HG02973 (cell line): ENCODE measurements at regions not wholly inside any gene's neighbourhood (a gene's known extent, or its start where the extent isn't known, plus 50 kb on each side); places are given as distances from the start of the nearest gene placed in this dataset.
A peak's percentile ranks its signal among the peaks of the same experiment; 100 is the strongest.

Source experiments
- ATAC-seq: cut with Tn5 transposase; IDR thresholded peaks from one replicate; pipeline ENCODE4 v1.9.1; 2021; ENCODE audit warnings: moderate library complexity; ENCODE audit not compliant: unreplicated experiment

DNA sequence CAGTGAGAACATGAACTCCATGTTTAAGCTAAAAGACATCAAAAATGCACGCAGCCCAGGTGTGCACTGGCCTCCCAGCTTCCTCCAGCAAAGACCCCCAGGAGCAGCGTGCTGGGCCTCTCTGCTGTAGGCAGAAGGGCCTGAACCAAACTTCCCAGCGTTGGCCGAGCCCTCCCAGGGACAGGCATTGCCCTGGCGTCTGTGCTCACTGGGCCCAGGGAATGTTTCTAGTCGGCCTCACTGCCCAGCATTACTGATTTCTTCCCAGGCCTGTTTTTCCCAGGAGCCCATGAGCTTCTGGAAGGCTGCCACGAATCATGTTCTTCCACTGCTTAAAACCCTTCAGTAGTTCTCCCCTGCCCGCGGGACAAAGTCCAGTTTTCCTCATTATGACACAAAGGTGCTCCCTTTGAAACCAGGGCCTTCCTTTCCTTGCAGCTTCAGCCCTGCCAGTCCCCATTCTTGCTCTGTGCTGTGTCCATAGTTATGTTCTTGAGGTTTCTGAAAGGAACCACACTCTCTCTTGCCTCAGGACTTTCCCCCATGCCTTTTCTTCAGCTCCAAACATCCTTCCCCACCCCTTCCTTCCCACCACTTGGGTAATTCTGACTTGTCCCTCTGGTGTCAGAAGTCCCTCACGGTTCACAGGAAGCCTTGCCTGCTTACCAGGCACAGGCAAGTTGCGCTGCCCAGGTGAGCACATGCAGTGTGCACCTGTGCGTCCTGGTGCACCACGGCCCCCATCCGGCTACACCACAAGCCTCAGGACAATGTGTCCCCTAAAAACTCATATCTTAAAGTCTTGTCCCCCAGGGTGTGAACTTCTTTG lies 93.4 kb upstream of the ENPP6 start:
- ATAC-seq = no peak

DNA sequence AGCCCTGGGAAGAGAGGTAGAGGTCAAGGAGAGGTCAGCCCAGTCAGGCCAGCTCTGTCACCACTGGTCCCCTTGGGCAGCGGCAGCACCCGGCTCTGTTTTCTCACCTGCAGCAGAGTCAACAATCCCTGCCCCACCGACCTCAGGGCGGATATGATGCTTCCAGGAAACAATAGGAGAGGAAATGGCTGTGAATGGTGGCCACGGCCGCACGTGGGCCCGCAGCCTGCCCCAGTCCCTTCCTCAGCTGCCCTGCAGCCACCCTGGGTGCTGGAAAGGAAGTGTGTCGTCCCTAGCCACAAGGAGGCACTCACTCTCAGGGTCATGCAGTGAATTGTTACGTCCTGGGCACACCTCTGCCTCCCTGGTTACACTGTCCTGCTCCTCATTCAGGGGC lies 92.5 kb upstream of the ENPP6 start:
- no peak for ATAC-seq

GRCh38 chr4:184309241-184310170 lies 91.8 kb upstream of the ENPP6 start:
- ATAC-seq = no peak

DNA sequence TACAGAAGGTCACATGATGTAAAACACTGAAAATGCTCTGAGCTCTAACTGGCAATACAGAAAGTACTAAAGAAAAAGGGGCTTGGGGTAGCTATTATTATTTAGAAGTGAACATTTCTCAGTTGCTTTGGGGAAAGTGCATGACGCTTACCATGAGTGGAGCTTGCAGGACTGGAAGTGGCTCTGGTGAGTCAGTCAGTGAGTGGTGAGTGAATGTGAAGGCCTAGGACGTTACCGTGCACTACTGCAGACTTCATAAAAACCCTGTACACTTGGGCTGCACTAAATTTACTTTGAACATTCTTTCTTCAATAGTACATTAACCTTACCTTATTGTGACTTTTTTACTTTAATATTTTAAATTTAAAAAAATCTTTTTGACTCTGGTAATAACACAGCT lies 89.3 kb upstream of the ENPP6 start:
- no peak for ATAC-seq

DNA sequence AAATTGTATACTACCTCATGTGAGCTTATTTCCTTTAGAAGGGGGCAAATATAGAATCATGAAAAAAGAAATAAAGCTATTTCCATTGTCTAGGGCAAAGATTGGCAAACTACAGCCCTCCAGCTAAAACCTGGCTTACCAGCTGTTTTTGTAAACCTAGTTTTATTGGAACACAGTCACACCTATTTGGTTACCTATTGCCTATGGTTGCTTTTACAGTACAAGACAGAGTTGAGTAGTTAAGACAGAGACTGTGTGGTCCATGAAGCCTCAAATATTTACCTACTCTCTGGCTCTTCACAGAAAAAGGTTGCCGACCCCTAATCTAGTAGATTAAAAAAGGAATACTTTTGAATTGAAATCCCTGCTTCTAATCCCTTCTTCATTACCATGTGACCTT lies 88.8 kb upstream of the ENPP6 start:
- ATAC-seq = no peak

GRCh38 chr4:184300816-184301215 lies 83.1 kb upstream of the ENPP6 start:
- ATAC-seq = no peak

DNA sequence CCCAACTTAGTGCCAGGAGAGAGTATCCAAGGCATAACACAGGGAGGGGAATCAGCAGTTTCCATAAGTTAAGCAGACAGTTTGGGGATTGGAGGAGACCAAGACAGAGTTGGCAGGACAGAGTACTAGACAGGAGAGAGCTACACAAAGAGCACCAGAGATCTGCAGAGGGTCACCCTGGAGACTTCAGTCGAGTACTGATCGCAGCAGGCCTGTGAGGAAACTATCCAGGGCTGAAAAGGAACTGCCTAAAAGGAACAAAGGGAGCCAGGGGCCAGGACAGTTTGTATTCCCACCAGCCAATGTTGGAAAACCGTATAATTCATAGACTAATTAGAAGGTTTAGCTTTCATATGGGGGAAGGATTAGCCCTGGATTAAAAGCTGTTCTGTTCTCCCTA lies 80.6 kb upstream of the ENPP6 start:
- ATAC-seq = no peak

- no peak for ATAC-seq
Observed at GRCh38 chr4:184295206-184295605, 77.5 kb upstream of the ENPP6 start.

DNA sequence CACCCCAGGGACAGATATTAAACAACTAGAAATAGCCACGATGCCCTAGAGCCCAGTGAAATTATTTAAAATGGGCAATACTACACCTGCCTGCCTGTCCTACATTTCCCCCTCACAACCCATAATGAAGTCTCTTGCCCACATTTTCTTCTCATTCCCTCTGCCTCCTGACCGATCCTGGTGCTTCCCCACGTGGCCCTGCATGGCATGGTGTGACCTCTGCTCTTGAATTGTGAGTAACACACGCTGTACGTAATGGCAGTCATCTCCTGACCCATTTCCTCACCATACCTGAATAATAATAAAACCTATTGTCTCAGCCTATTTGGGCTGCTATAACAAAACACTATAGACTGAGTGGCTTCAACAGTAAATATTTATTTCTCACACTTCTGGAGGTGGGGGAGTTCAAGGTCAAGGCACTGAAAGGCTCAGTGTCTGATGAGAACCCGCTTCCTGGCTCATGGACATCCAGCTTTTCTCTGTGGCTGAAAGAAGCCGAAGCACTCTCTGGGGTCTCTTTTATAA lies 77.0 kb upstream of the ENPP6 start:
- no peak for ATAC-seq

GRCh38 chr4:184293552-184293951 lies 75.9 kb upstream of the ENPP6 start:
- ATAC-seq = no peak

DNA sequence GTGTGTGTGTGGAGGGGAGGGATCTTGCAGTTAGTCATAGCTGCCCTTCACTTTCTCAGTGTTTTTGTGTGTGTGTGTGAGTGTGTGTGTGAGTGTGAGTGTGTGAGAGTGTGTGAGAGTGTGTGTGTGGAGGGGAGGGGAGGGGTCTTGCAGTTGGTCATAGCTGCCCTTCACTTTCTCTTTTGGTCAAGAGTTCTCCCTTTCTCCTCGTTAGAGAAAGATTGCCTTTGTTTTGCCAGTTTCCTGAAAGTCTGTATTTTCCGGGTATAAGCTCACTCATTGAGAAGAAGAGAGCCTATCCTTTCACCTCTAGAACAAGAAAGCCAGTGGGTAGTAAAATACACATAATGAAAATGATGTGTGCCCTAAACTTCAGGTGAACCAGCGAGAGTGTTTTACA lies 75.2 kb upstream of the ENPP6 start:
- ATAC-seq = no peak

DNA sequence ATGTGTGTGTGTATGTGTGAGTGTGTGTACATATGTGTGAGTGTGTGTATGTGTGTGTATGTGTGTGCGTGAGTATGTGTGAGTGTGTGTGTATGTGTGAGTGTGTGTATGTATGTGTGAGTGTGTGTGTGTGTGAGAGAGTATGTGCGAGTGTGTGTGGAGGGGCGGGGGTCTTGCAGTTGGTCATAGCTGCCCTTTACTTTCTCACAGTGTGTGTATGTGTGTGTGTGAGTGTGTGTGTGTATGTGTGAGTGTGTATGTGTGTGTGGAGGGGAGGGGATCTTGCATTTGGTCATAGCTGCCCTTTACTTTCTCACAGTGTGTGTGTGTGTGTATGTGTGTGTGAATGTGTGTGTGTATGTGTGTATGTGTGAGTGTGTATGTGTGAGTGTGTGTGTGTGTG lies 74.8 kb upstream of the ENPP6 start:
- no peak for ATAC-seq

GRCh38 chr4:184289179-184289535 lies 71.5 kb upstream of the ENPP6 start:
- no peak for ATAC-seq

GRCh38 chr4:184288451-184289178 lies 70.9 kb upstream of the ENPP6 start:
- peak; percentile 55 for ATAC-seq

DNA sequence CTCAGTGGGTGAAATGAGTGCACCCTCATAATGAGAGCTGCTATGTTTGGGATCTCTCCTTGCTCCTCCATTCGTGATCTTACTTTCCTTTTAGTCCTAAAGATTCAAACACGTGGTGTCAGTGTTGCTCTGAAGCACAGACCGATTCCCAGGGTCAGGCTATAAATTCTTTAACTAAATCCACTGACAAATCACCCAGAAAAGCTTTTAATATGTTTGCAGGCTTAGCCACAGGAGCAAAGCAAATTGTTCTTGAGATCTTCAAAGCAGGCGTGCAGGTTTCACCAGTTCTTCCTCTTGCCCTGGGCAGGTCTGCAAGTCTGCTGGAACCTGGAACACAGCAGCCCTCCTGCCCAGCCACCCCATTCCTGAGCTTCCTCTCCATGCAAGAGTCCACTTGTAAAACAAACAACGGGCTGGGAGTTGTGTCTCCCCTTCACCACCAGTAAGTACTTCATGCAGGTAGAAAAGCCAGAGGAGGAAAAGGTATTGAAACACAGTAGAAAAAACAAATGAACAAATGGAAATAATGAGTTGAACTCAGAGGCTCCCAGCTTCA lies 70.1 kb upstream of the ENPP6 start:
- ATAC-seq = no peak

- no peak for ATAC-seq
Observed at GRCh38 chr4:184286358-184286757, 68.7 kb upstream of the ENPP6 start.

GRCh38 chr4:184284742-184285141 lies 67.1 kb upstream of the ENPP6 start:
- no peak for ATAC-seq

GRCh38 chr4:184284336-184284690 lies 66.6 kb upstream of the ENPP6 start:
- ATAC-seq = no peak

- no peak for ATAC-seq
Observed at GRCh38 chr4:184283659-184284335, 66.1 kb upstream of the ENPP6 start.

DNA sequence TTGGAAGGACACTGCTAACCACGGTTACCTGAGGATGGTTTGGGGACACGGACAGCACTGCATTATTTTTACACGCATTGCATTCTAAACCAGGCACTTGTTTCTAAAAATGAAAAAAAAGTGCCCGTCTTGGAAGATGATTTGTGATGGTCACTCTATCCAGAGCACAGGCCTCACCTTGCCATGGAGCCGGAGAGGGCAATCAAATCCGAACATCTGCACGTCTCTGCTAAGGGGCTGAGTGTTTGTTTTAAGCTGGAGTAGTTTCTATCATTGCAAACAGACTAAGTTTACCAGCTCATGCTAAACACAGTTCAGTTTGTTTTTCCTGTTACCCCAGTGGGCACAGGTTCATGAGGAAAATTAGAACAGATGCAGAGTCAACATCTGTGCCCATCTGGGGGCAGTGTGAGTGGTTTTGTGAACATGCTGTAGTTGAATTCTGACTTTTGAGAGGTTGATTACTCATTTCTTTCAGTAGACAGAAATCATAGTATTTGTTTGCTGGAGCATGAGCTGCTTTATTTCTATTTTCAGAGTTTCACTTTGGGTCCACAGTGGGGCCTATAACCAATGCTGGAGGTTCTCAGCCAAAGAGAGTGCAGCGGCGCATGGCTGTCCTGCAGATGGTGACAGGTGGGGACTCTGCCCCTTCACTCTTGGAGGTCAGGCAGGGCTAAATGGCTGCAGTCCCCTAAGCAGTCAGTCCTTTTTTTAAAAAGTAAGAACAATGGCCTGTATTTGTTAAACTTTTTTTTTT lies 65.4 kb upstream of the ENPP6 start:
- peak; percentile 58 for ATAC-seq
